ENCODE measurements at regions not wholly inside any gene's neighbourhood (a gene's known extent, or its start where the extent isn't known, plus 50 kb on each side); places are given as distances from the start of the nearest gene placed in this dataset.

- no peak for TF ChIP-seq POLR2A (IDR thresholded peaks at IDR 0.05)
- TF ChIP-seq, protein P1, sequence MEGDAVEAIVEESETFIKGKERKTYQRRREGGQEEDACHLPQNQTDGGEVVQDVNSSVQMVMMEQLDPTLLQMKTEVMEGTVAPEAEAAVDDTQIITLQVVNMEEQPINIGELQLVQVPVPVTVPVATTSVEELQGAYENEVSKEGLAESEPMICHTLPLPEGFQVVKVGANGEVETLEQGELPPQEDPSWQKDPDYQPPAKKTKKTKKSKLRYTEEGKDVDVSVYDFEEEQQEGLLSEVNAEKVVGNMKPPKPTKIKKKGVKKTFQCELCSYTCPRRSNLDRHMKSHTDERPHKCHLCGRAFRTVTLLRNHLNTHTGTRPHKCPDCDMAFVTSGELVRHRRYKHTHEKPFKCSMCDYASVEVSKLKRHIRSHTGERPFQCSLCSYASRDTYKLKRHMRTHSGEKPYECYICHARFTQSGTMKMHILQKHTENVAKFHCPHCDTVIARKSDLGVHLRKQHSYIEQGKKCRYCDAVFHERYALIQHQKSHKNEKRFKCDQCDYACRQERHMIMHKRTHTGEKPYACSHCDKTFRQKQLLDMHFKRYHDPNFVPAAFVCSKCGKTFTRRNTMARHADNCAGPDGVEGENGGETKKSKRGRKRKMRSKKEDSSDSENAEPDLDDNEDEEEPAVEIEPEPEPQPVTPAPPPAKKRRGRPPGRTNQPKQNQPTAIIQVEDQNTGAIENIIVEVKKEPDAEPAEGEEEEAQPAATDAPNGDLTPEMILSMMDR (IDR thresholded peaks at IDR 0.05) = no peak
Measured at GRCh38 chr21:38667291-38667870, 138.3 kb upstream of the ETS2 start.
